ENCODE measurements at regions not wholly inside any gene's neighbourhood (a gene's known extent, or its start where the extent isn't known, plus 50 kb on each side); places are given as distances from the start of the nearest gene placed in this dataset.
A peak's percentile ranks its signal among the peaks of the same experiment; 100 is the strongest.
"Not testable (repeated sequence)": the region's sequence is repeated elsewhere in the genome, so short reads cannot be mapped to it uniquely, and the experiment has no call there.

DNA sequence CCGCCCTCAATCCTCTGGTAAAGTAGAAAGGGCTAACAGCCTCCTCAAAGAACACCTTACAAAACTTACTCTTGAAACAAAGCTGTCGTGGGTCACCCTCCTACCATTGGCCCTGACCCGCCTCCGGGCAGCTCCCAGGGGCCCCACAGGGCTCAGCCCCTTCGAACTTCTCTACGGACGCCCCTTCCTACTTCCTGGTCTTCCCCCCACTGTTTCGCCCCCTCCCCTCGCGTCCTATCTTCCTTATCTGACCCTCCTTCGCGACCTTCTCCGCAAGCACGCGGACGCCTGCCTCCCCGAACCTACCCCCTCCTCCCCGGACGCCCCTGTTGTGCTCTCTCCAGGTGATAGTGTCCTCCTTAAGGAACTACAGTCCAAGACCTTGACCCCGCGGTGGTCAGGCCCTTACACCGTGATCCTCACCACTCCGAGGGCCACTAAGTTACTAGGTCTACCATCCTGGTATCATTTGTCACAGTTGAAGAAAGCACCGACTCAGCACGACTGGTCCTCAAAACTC is 963.1 kb downstream of the RPA4 start:
- in situ Hi-C loops (cut with MboI; ENCODE audit: low pct_unique_long_range_greater_than_20kb, low sequenced_read_pairs) = no loop called here
- DNase-seq = no peak

DNA sequence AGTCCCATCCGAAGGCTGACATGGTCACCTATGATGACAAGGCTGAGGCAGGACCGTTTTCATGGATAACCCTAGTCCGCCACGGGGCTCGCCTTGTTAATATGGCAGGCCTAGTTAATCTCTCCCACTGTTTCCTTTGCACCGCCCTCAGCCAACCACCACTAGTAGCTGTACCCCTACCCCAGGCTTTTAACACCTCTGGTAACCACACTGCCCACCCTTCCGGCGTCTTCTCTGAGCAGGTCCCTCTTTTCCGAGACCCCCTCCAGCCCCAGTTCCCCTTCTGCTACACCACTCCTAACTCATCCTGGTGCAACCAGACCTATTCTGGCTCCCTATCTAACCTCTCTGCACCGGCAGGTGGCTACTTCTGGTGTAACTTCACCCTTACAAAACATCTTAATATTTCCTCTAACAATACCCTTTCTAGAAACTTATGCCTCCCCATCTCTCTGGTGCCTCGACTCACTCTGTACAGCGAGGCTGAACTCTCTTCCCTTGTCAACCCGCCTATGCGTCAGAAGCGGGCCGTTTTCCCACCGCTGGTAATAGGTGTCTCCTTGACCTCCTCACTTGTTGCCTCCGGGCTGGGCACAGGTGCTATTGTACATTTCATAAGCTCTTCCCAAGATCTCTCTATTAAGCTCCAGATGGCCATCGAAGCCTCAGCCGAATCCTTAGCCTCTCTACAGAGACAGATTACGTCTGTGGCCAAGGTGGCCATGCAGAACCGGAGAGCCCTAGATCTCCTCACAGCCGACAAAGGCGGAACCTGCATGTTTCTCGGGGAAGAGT is 964.4 kb downstream of the RPA4 start:
- in situ Hi-C loops (cut with MboI; ENCODE audit: low pct_unique_long_range_greater_than_20kb, low sequenced_read_pairs) = no loop called here
- DNase-seq = no peak

- DNase-seq = no peak
- in situ Hi-C loops (cut with MboI; ENCODE audit: low pct_unique_long_range_greater_than_20kb, low sequenced_read_pairs) = no loop called here
Measured at GRCh38 chrX:97849951-97850350, 966.2 kb downstream of the RPA4 start.

DNA sequence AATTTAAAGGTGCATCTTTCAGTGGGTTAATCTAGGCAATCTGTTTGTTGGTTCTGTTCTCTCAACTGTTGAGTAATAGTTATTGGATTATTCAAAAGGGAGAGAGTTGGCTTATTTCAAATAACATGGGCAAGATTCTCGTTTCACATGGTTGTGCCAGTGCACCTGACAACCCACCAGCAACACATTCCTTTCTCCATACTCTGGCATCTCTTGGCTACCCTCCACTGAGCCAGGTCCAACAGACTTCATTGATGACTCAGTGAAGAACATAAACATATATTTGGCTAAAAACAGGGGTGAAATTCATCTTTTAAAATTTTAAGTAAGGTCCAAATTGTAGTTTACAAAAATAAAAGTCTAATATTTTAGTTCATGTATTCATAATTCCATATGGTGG is 967.2 kb downstream of the RPA4 start:
- no peak for DNase-seq
- in situ Hi-C loops (cut with MboI; ENCODE audit: low pct_unique_long_range_greater_than_20kb, low sequenced_read_pairs) = no loop called here

DNA sequence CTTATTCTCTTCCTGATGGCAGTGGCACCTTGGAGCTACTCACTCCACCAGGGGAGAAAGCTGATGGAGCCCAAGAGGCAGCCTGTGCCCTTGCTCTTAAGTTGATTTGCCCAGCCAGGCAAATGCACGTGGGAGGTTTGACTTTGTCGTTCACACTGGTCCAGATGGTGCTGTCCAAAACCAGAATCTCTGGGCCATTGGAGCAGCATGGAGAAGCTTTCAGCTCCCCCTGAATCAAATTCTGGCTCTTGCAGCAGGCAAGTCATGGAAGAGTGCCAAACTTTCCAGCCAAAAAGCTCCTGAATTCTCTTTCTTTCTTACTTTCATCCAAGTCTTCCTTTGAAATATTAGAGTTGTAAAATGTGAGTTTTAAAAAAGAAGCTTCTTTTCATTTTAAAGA is 970.4 kb downstream of the RPA4 start:
- in situ Hi-C loops (cut with MboI; ENCODE audit: low pct_unique_long_range_greater_than_20kb, low sequenced_read_pairs) = no loop called here
- no peak for DNase-seq

DNA sequence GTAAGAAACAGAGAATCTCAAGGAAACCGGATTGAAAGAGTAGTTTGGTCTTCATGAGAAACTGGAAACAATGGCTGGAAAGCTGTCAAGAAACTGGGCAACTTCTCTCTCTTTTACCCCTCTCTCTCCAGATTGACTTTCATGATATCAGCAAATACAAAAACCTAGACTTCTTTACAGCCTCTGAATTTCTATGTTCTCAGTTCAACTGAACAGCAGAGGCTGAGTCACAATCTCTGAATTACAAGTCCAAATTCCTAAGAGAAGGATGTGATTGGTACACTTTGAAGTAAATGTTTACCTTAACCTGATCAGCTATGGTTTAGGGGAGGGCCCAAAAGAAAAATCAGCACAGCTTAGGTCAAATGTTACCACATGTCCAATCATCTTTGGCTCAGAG is 974.9 kb downstream of the RPA4 start:
- in situ Hi-C loops (cut with MboI; ENCODE audit: low pct_unique_long_range_greater_than_20kb, low sequenced_read_pairs) = no loop called here
- no peak for DNase-seq

DNA sequence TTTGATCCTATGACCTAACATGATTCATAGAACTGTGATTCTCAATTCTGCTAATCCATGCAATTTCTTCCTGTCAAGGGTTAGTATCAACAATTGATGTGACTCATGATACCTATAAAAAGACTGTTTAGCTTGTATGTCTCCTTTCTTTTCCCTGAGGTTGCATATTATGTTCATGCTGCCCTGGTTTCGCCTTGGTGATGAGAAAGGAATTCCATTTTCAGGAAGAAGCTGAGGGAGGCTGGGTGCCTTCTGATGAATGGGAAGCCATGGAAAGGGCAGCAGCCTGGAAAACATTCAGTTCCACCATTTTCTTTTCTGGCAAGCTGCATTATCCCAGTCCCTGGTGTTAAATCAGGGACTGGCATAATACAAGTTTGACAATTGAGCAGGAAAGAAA is 976.5 kb downstream of the RPA4 start:
- in situ Hi-C loops (cut with MboI; ENCODE audit: low pct_unique_long_range_greater_than_20kb, low sequenced_read_pairs) = no loop called here
- no peak for DNase-seq

- DNase-seq = no peak
- in situ Hi-C loops (cut with MboI; ENCODE audit: low pct_unique_long_range_greater_than_20kb, low sequenced_read_pairs) = no loop called here
Measured at GRCh38 chrX:97863261-97863660, 979.6 kb downstream of the RPA4 start.

DNA sequence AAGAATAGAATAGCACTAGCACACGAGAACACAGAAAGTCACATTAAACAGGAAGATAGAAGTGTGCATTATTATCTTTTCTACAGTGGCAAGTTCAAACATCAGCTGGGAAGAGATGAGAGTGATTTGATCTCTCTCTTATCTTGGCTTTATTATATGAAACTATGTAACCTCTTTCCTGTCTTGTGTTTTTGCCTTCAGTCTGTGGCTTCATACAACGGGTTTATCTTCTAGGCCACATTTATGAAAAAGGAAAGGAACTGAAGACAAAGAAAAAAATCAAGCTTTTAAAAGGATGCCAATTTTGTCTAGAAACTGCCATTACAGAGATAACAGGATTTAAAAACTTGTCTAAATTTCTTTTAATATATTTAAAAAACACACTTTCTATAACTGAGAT is 983.6 kb downstream of the RPA4 start:
- in situ Hi-C loops (cut with MboI; ENCODE audit: low pct_unique_long_range_greater_than_20kb, low sequenced_read_pairs) = no loop called here
- no peak for DNase-seq

GRCh38 chrX:97876697-97877407 is 993.1 kb downstream of the RPA4 start:
- in situ Hi-C loops (cut with MboI; ENCODE audit: low pct_unique_long_range_greater_than_20kb, low sequenced_read_pairs) = no loop called here

DNA sequence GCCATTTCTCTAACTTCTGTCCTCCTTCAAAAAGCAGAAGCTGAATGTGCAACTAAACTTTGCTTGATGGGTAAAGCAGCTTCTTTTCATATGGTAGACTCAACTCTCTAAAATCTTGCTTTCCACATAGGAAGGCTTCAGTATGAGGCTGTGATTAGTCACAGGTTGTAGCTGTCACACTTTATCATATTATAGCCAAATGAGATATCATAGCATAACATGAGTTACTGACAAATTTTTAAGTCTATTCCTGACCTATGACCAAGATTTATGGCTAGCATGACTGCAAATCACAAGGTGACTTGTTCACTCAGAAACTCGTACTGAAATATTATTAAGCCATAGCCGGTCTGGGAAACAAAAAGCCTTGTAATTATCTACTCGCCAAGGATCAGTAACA is 998.6 kb downstream of the RPA4 start:
- DNase-seq = no peak
- in situ Hi-C loops (cut with MboI; ENCODE audit: low pct_unique_long_range_greater_than_20kb, low sequenced_read_pairs) = no loop called here

More at GRCh38 chrX:97876697-97877407, 993.1 kb downstream of the RPA4 start:
- no peak for DNase-seq

DNA sequence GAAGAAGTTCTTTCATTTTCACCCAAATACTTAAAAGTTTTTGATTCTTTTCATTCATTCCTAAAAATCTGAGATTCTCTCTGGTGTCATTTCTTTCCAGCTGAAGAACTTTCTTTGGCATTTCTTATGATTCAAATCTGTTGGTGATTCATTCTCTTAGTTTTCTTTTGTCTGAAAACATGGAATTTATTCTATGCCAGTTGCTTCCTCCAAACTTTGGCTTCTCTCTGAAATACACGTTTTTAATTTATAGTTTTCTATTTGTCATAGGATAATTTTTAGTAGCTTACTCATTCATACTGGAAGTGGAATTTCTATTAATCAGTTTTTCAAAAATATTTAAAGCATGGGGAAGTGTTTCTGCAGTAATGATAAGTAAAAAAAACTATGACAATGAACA is 1012.0 kb downstream of the RPA4 start:
- no peak for DNase-seq
- in situ Hi-C loops (cut with MboI; ENCODE audit: low pct_unique_long_range_greater_than_20kb, low sequenced_read_pairs) = no loop called here

GRCh38 chrX:97897998-97898397 is 1014.3 kb downstream of the RPA4 start:
- no peak for DNase-seq
- in situ Hi-C loops (cut with MboI; ENCODE audit: low pct_unique_long_range_greater_than_20kb, low sequenced_read_pairs) = no loop called here

DNA sequence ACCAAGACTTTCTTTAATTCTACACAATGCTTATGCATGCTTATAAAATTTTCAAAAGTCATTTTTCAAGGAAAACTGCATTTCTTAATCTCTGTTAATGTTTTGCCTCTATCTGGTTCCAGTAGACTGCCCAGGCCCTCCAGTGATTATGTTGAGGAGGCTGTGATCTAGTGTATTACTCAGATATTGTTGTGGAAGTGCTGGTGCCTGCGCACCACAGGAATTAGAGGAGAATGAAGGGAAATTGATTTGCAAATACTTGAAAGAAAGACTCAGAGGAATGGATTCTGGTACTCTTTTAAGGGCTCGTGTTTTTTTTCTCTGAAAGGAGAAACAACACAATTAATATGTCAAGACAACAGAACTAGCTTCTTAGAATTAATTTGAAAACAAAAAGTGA is 1015.1 kb downstream of the RPA4 start:
- DNase-seq = no peak
- in situ Hi-C loops (cut with MboI; ENCODE audit: low pct_unique_long_range_greater_than_20kb, low sequenced_read_pairs) = no loop called here

GRCh38 chrX:97907791-97908190 is 1024.1 kb downstream of the RPA4 start:
- in situ Hi-C loops (cut with MboI; ENCODE audit: low pct_unique_long_range_greater_than_20kb, low sequenced_read_pairs) = no loop called here
- no peak for DNase-seq

- in situ Hi-C loops (cut with MboI; ENCODE audit: low pct_unique_long_range_greater_than_20kb, low sequenced_read_pairs) = no loop called here
- peak; percentile 79 for DNase-seq
Measured at GRCh38 chrX:97909245-97909644, 1025.5 kb downstream of the RPA4 start.

DNA sequence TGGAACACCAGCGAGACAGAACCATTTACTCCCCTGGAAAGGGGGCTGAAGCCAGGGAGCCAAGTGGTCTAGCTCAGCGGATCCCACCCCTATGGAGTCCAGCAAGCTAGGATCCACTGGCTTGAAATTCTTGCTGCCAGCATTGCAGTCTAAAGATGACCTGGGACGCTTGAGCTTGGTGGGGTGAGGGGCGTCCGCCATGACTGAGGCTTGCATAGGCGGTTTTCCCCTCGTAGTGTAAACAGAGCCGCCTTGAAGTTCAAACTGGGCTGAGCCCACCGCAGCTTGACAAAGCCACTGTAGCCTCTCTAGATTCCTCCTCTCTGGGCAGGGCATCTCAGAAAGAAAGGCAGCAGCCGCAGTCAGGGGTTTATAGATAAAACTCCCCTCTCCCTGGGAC is 1031.7 kb downstream of the RPA4 start:
- in situ Hi-C loops (cut with MboI; ENCODE audit: low pct_unique_long_range_greater_than_20kb, low sequenced_read_pairs); DNase-seq: not testable (repeated sequence)

GRCh38 chrX:97921223-97921622 is 1037.5 kb downstream of the RPA4 start:
- in situ Hi-C loops (cut with MboI; ENCODE audit: low pct_unique_long_range_greater_than_20kb, low sequenced_read_pairs); DNase-seq: not testable (repeated sequence)

- DNase-seq = no peak
- in situ Hi-C loops (cut with MboI; ENCODE audit: low pct_unique_long_range_greater_than_20kb, low sequenced_read_pairs) = no loop called here
Measured at GRCh38 chrX:97931586-97931985, 1047.9 kb downstream of the RPA4 start.

GRCh38 chrX:97936296-97936695 is 1052.6 kb downstream of the RPA4 start:
- DNase-seq = no peak
- in situ Hi-C loops (cut with MboI; ENCODE audit: low pct_unique_long_range_greater_than_20kb, low sequenced_read_pairs) = no loop called here

- in situ Hi-C loops (cut with MboI; ENCODE audit: low pct_unique_long_range_greater_than_20kb, low sequenced_read_pairs) = no loop called here
- DNase-seq = no peak
Measured at GRCh38 chrX:97938706-97939105, 1055.0 kb downstream of the RPA4 start.

Measured in KBM-7 (cell line).